ENCODE measurements at regions not wholly inside any gene's neighbourhood (a gene's known extent, or its start where the extent isn't known, plus 50 kb on each side); places are given as distances from the start of the nearest gene placed in this dataset.

GRCh38 chr12:86697916-86698640 is 441.9 kb upstream of the MGAT4C start:
- no peak for ATAC-seq
- Mint-ChIP-seq H3K9me3 (peaks cover 3% of the 10 kb centered on the region), H3K27ac (no peak overlapping the region), H3K36me3 (ENCODE audit: low read depth) (no peaks in the 10 kb centered on the region), H3K27me3 (no peaks in the 10 kb centered on the region), H3K4me1 (ENCODE audit: low read depth) (no peaks in the 10 kb centered on the region), H3K4me3 (no peak overlapping the region)
- no peak for DNase-seq
- no peak for TF ChIP-seq CTCF (IDR thresholded peaks at IDR 0.05)
- ChIA-PET CTCF (no interaction called here), POLR2A (no interaction called here)
- intact Hi-C loops (cut with micrococcal nuclease) = no loop called here

GRCh38 chr12:86683568-86684304 is 427.5 kb upstream of the MGAT4C start:
- POLR2A ChIA-PET = no interaction called here
- peaks cover 12% of the 10 kb centered on the region for H3K9me3 Mint-ChIP-seq
- ATAC-seq = no peak
- H3K36me3 Mint-ChIP-seq (ENCODE audit: low read depth) = no peaks in the 10 kb centered on the region
- H3K4me1 Mint-ChIP-seq (ENCODE audit: low read depth) = no peaks in the 10 kb centered on the region
- DNase-seq = no peak
- no peak overlapping the region for H3K27ac Mint-ChIP-seq
- CTCF ChIA-PET = no interaction called here
- H3K4me3 Mint-ChIP-seq = no peak overlapping the region
- intact Hi-C loops (cut with micrococcal nuclease) = no loop called here
- TF ChIP-seq CTCF (IDR thresholded peaks at IDR 0.05) = no peak
- H3K27me3 Mint-ChIP-seq = no peaks in the 10 kb centered on the region

- Mint-ChIP-seq H3K27ac (no peak overlapping the region), H3K36me3 (ENCODE audit: low read depth) (no peaks in the 10 kb centered on the region), H3K27me3 (no peaks in the 10 kb centered on the region), H3K4me1 (ENCODE audit: low read depth) (no peaks in the 10 kb centered on the region), H3K9me3 (peaks cover 2% of the 10 kb centered on the region), H3K4me3 (no peak overlapping the region)
- intact Hi-C loops (cut with micrococcal nuclease) = no loop called here
- DNase-seq = no peak
- no peak for TF ChIP-seq CTCF (IDR thresholded peaks at IDR 0.05)
- CTCF ChIA-PET = no interaction called here
- ATAC-seq = no peak
- POLR2A ChIA-PET = no interaction called here
Observed at GRCh38 chr12:86681060-86681459, 424.9 kb upstream of the MGAT4C start.

- CTCF ChIA-PET = no interaction called here
- no peak for DNase-seq
Observed at GRCh38 chr12:86675197-86675596, 419.0 kb upstream of the MGAT4C start.

More at GRCh38 chr12:86675197-86675596, 419.0 kb upstream of the MGAT4C start:
- no peak for TF ChIP-seq CTCF (IDR thresholded peaks at IDR 0.05)
- Mint-ChIP-seq H3K4me3 (no peak overlapping the region), H3K36me3 (ENCODE audit: low read depth) (no peaks in the 10 kb centered on the region), H3K9me3 (peaks cover 8% of the 10 kb centered on the region), H3K27ac (no peak overlapping the region), H3K4me1 (ENCODE audit: low read depth) (no peaks in the 10 kb centered on the region), H3K27me3 (no peaks in the 10 kb centered on the region)
- intact Hi-C loops (cut with micrococcal nuclease) = no loop called here
- no peak for ATAC-seq
- POLR2A ChIA-PET = no interaction called here
